ENCODE measurements at regions not wholly inside any gene's neighbourhood (a gene's known extent, or its start where the extent isn't known, plus 50 kb on each side); places are given as distances from the start of the nearest gene placed in this dataset.

DNA sequence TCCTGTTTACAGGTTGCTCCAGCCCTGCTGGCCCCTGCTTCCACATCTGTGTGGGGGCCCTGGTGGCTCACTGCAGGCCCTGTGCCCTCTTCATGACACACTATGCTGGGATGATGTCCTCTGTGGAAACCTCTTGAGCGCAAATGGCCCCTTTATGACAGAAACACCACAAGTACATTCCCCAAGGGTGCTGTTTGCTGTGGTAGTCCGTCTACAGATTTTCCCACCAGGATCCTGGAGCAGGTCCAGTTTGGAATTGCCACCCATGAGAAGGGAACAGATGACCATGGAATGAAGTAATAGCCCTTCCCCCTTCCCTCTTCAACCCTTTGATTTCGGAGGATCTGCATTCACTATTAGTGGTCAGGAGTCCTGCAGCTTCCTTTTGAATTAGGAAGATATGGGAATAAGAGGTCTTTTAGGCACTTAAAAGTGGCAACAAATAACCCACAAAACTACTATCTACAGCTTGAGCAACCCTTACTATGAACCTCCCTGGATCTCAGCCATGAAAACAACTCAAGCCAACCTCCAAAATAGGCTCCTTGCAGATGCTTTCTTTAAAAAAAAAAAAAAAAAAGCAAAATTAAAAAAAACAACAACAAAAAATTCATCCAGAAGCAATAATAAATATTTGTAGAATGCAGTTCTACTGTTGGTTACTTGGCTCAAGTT, 121.9 kb upstream of the TSPAN2 start:
- Histone ChIP-seq H3K4me3 (no peak overlapping the region), H3K27ac (no peak overlapping the region)

DNA sequence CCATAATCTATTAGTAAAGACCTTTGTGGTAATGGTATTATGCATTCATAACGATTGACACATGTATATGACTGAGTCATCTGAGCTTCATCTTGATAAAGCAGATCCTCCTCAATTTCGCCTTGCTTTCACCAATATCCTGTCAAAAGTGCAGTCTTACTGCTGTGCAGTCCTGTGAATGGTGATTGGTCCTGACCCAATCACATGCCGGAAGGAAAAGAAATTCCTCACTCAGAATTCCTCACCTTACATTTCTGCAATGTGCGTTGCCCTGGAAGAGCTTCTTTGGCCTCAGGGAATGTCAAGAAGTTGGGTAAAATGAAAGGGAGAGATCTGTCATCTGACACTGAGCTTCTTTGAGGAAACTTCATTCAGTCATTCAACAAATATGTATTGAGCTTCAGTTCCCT, 121.0 kb upstream of the TSPAN2 start:
- Histone ChIP-seq H3K4me3 (no peak overlapping the region), H3K27ac (no peak overlapping the region)

DNA sequence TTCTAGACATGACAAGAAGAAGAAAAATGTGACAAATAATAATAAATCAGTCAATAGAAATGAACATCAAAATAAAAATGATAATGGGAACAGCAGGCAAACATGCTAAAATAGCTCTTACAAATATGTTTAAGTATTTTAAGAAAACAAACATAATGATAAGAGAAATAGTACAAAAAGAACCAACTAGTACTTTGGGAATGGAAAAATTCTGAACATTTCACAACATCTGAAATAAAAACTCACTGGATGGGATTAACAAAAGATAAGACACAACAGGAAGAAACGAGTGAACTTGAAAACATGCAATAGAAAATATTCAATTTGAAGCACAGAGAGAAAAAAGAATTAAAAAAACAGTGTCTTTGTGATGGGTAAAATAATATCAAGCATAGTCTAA, 115.2 kb upstream of the TSPAN2 start:
- no peak overlapping the region for H3K27ac ChIP-seq

DNA sequence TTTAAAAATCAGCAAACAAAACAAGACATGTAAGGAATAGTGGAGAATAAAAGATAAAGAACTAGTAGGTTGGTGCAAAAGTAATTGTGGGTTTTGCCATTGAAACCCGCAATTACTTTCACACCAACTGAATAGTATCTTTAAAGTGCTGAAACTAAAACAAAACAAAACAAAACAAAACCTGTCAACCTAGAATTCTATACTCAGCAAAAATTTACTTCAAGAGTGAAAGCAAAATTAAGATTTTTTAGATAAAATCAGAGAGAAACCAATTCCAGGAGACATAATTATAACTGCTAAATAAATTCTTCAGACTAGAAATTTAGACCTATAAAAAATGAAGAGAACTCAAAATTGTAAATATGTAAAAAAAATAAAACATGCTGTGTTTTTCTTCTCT, 114.0 kb upstream of the TSPAN2 start:
- Histone ChIP-seq H3K4me3 (no peak overlapping the region), H3K27ac (no peak overlapping the region)

More for the DNA sequence above, 115.2 kb upstream of the TSPAN2 start:
- H3K4me3 ChIP-seq, result no peak overlapping the region

DNA sequence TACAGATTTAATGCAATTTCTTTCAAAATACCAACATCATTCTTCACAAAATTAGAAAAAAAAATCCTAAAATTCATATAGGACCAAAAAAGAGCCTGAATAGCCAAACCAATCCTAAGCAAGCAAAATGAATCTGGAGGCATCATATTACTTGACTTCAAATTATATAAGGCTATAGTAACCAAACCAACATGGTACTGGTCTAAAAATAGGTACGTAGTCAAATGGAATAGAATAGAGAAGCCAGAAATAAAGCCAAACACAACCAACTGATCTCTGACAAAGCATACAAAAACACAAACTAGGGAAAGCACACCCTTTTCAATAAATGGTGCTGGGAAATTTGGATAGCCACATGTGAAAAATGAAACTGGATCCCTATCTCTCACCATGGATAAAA, 112.3 kb upstream of the TSPAN2 start:
- no peak overlapping the region for H3K4me3 ChIP-seq
- no peak overlapping the region for H3K27ac ChIP-seq

DNA sequence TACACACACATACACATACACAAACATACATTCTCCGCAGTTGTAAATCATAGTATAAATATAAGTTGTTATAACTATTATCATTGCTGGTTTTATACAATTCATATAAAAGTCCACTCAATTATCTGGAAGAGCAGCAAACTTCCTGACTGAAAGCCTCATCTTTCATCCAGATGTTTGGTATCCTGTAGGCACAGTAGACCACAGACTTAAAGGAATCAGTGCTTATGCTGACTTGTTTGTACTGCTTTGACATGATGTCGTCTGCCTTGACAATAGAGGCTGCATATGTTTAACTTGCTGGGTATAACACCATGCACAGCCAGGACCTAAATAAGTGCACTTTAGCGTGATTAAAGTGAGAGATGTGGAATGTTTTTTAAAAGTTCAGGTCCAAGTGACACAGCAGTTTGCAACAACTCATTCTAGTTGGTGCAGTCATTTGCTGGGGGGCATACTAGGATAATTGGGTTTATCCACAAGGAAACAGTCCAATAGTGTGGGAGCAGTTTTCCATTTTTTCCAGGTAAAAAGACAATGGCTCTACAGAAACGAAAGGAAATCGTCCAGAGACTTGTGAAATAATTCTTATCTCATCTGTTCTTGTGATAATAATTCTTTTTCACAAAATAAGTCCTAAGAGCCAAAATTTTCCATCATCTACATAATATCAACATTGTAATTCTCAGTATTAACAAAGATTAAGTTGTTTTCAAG, 110.3 kb upstream of the TSPAN2 start:
- H3K4me3 ChIP-seq, result no peak overlapping the region
- H3K27ac ChIP-seq, result no peak overlapping the region

DNA sequence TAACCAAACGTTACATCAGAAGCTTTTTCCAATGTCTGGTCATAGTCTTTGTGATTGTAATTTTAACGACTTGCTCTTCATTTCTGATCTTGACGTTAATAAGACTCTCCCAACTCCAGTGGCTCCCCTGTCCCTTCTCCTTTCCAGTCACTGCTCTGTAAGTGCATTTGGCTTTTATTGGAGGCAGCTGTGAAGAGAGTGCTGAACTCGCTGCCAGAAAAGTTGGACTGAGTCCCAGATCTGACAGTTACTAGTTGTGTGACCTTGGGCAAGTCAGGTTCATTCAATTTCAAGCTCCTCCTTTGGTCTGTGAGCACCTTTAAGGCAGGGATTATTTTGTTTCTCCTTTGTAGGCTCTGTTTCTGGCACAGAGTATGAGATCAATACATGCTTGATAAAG, 109.6 kb upstream of the TSPAN2 start:
- Histone ChIP-seq H3K27ac (no peak overlapping the region), H3K4me3 (no peak overlapping the region)

DNA sequence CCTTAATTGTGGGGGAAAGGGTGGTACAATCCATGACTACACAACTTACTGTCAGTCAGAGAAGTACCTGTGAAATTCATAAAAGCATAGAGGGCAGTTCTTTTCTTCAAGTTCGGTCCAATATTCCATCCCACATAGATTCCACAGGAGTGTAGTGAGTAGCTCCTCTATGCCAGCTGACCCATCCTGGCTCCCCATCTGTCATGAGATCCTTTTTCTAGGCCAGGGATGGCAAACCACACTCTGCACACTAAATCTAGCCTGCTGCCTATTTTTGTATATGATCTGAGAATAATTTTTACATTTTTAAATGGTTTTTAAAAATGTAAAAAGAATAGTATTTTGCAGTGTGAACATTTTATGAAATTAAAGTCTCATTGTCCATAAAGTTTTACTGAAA, 107.0 kb upstream of the TSPAN2 start:
- Histone ChIP-seq H3K27ac (no peak overlapping the region), H3K4me3 (no peak overlapping the region)

DNA sequence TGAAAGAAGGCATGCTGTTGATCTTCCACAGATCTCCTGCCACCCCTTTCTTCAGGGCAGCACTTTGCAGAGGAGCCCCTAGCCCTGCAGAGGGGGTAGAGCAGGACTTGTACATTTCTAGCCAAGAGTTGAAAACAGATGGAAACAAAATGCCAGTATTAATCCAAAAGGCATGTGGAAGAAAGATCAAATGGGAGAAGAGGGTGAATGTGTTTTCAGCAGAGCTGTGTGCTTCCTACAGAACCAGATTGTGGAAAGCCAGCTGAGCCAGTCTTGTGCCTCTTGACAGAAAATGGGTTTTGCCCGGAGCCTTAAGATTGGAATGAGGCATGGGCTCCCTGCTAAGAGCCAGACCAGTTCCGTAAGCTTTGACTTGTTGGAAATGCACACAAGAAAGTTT, 105.2 kb upstream of the TSPAN2 start:
- Histone ChIP-seq H3K27ac (no peak overlapping the region), H3K4me3 (no peak overlapping the region)

DNA sequence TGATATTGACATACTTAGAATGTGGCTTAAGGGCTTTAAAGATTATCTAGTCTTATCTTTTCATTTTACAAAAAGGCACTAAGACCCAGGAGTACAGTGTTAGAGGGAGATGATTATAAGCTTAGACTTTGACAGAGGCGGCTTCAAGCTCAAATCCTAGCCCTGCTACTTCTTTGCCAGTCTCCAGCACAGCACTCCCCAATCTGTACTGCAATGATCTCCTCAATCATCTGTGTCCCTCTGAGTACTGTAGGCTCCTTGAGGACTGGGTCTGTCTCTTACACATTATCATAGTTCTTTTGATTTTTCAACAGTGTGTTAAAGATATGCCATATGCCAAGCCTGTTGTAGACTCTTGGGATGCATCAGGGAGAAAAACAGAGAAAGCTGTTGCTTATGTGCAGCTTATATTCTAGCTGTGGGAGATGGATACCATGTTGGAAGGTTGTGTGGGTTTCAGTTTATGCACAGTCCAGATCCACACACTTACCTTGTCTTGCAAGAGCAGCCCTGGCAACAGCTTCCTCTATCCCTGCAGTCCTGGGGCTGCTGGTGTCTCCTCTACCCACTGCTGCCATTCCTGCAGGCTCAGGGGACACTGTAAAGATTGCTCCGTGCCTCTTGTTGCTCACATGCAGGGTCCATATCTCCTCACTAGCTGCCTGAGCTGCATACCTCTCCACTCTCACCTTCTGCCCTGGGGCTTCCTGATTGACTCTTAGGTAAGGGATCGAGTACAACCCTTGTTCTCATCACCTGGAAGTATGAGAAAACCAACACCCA, 103.9 kb upstream of the TSPAN2 start:
- Histone ChIP-seq H3K27ac (no peak overlapping the region), H3K4me3 (no peak overlapping the region)

DNA sequence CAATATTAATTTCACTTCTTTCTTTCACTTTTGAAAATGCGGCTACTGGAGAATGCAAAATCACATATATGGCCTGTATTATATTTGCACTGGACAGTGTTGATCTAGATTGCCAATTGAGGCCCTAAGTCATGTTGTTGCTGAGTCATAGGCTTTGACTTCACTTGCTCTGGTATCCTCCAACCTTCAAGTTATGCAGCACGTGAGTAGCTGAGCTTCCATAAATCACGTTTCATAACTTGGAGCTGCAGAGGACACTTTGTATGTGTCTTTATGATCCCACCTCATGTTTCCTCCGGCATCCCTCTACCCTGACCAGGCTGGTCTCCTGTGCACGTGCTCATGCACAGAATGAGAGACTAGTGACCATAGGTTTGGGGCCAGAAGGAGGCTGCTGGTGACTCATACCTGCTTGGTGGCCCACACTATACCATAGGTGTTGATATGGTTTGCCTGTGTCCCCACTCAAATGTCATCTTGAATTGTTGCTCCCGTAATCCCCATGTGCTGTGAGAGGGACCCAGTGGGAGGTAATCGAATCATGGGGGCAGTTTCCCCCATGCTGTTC, 103.0 kb upstream of the TSPAN2 start:
- H3K4me3 ChIP-seq, result no peak overlapping the region
- H3K27ac ChIP-seq, result no peak overlapping the region

DNA sequence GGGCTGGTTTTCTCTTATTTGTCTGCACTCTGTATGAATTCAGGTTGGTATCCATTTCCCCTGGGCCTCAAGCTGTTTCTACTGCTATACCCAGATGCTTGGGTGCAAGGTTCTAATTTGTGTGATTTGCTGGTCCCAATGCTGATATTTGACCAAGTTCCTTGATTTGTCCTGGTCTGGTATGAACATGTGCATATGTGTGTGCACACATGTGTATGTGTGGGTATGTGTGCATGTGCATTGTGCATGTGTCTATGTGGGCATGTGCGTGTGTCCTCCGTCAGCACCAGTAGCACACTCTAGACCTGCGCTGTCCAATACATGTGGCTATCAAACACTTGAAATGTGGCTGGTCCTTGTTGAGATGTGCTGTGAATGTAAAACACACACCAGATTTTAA, 102.4 kb upstream of the TSPAN2 start:
- H3K27ac ChIP-seq, result no peak overlapping the region
- H3K4me3 ChIP-seq, result no peak overlapping the region

DNA sequence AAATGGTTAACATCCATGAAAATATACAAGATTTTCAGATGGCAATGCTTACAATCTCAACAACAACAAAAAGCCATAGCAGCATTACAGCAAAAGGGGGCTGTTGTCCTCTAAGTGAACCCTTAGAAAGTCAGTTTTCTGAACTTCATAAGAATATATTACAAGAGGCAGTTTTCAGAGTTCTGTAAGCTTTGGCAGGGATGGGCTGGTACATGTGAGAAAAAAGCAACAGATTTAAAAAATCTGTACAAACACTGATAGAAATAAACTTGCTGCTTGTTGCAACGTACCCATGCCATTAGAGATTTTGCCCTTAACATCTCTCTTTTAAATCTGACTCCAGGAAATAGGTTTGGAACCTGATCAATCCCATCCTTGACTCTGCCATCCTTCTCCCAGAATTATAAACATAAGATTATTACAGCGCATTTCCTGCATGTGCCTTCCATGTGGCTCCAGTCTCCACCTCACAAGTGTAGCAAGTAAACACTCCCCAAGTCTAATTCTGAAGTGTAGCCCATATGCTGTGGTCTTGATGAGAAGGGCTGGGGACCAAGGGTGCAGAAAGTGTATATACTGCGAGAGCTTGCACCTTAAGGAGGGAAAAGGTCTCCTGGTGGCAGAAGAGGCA, 101.4 kb upstream of the TSPAN2 start:
- H3K4me3 ChIP-seq, result no peak overlapping the region
- peak overlapping the region in 3 of 21 experiments; percentile 39 to 43 (median 43) for H3K27ac ChIP-seq

DNA sequence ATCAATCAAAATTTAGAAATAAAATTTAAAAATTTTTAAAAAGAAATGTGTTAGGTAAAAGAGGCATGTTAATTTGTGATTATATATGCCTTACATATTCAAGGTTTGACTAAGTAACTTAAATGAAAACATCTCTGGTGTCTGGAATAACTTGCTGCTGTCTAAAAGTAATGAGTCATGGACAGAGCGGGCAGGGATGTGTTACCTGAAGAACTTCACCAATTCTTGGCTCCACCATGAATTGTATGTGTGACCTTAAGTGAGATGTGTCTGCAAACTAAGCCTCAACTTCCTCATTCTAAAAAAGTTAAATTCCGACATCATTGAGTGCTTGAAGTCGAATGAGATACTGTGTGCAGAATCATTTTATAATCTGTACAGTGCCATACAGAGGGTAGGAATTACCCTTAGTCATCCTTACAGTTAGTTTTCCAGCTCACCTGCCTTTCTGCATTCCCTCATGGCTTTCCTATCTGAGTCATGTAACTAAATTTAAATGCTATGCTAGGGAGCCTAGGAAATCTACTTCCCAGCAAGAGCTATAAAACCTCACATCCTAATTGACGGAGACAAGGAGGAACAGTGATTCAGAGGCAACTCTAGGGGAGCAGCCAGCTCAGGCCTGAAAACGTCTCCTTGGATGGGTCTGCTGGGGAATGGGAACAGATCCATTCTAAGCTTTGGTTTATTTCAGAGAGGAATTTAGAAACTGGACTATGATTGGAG, 100.7 kb upstream of the TSPAN2 start:
- H3K27ac ChIP-seq, result peak overlapping the region in 3 of 21 experiments; percentile 39 to 63 (median 43)
- H3K4me3 ChIP-seq, result no peak overlapping the region

DNA sequence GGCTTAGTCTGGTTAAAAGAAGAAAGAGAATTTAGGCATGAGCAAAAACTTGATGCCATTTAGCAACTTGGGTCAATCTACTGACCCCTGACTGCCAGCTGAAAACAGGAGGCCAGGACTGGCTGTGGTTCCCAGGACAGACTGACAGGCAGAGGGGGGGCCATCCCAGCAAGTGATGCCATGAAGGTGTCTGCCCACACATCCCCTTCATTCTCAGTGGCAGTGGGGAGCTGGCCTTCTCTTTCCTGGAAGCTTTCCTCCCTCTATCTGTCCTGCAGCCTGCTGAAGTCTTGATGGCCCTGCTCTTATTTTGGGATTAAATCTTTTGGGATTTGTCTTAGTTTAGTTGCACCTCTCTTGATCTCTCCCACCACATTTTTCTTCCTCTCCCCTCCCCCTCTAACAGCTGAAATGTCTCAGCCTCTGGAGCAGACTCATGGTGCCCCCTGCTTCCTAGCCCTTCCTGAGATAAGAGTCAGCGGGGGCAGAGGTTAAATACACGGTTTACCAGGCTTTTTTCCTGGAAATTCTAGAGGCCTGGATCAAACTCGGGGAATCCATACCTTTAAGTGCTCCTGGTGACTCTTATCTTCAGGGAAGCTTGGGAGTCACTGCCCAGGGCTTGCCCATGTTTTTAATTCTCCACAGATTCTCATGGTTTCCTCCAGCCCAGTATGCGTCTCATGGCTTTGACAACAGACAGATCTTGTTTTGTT, 99.5 kb upstream of the TSPAN2 start:
- no peak overlapping the region for H3K4me3 ChIP-seq
- peak overlapping the region in 2 of 21 experiments; percentile 19 to 63 for H3K27ac ChIP-seq

DNA sequence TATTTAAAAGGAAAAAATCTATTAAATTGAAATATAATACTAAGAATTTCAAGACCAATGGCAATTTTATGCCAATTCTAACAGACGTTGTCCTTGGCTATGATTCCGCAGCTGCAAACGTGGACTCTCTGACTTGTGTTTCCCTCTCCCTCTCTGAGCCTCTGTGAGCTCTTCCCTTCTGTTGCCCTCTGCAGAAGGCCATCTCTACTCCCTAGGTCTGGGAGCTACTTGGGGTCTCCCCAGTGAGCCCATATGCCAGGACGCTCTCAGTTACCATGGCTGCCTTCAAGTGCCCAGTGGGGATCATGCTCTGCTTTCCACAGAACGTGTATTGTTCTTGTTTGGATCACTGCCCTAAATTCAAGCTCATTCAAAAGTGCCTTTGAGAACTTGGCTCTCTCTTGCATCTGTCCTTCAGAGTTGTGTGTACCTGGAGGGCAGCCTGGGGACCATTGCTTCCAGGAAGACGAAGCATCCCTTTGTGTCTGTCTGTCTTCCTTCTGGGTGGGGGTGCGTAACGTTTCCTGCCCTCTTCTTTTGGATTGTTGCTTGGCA, 97.5 kb upstream of the TSPAN2 start:
- H3K4me3 ChIP-seq, result no peak overlapping the region

DNA sequence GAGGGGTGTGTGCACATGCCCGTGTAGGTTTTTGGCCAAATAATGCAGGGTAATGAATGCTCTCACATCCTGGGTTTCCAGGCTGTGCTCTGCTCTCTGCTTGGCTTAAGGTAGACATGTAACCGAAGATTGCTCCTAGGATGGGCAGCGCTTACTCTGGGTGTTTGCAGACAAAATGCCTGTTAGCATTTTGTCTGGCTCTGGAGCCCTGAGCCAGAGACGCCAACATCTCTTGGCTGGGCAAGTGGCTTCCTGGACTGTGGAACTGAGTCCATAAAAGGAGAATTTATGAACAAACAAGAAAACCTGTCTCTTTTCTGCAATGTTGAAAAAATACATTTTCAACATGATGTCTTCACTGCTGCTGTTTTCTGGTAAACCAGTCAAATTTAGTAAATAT, 96.0 kb upstream of the TSPAN2 start:
- Histone ChIP-seq H3K27ac (peak overlapping the region in 6 of 21 experiments; percentile 4 to 68 (median 23)), H3K4me3 (no peak overlapping the region)

More for the DNA sequence above, 97.5 kb upstream of the TSPAN2 start:
- no peak overlapping the region for H3K27ac ChIP-seq

DNA sequence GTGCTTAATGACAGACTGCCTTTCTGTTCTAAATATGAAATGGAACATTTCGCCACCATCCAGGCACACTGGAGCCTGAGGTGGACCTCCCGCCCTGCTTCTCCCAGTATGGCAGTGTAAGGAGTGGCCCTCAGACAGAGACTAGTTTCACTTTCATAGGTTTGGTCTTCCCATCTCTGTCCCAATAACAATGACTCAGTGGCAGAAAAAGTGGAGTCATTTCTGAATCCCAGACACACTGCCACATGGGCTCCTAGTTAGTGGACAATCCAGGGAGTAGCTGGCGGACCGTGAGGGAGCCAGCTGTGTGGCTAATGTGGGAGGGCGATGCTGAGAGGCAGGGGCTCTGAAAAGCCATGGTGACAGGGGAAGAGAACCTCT, 95.6 kb upstream of the TSPAN2 start:
- Histone ChIP-seq H3K4me3 (no peak overlapping the region), H3K27ac (peak overlapping the region in 8 of 21 experiments; percentile 20 to 69 (median 42))

Measured in skin epidermis (tissue), 12 donors.